HG03097 (cell line): ENCODE measurements at regions not wholly inside any gene's neighbourhood (a gene's known extent, or its start where the extent isn't known, plus 50 kb on each side); places are given as distances from the start of the nearest gene placed in this dataset.
"Not testable (repeated sequence)": the region's sequence is repeated elsewhere in the genome, so short reads cannot be mapped to it uniquely, and the experiment has no call there.

Source experiments
- ATAC-seq: cut with Tn5 transposase; IDR thresholded peaks from one replicate; pipeline ENCODE4 v1.9.1; 2021; ENCODE audit not compliant: unreplicated experiment, low FRiP score

- ATAC-seq, result peak; percentile 58
Measured at GRCh38 chr3:27632431-27633223, 89.5 kb downstream of the EOMES start.

GRCh38 chr3:27630885-27631284 lies 91.2 kb downstream of the EOMES start:
- no peak for ATAC-seq

- no peak for ATAC-seq
Measured at GRCh38 chr3:27629366-27629765, 92.8 kb downstream of the EOMES start.

GRCh38 chr3:27628026-27628750 lies 93.9 kb downstream of the EOMES start:
- no peak for ATAC-seq

- ATAC-seq, result no peak
Measured at GRCh38 chr3:27626596-27627118, 95.5 kb downstream of the EOMES start.

GRCh38 chr3:27625864-27626263 lies 96.3 kb downstream of the EOMES start:
- ATAC-seq, result no peak

GRCh38 chr3:27623085-27623753 lies 98.9 kb downstream of the EOMES start:
- ATAC-seq, result no peak

GRCh38 chr3:27617552-27617951 lies 104.6 kb downstream of the EOMES start:
- no peak for ATAC-seq

- ATAC-seq, result no peak
Measured at GRCh38 chr3:27616031-27616430, 106.1 kb downstream of the EOMES start.

- no peak for ATAC-seq
Measured at GRCh38 chr3:27615555-27615954, 106.6 kb downstream of the EOMES start.

GRCh38 chr3:27614592-27614991 lies 107.5 kb downstream of the EOMES start:
- ATAC-seq, result no peak

GRCh38 chr3:27613846-27614500 lies 108.2 kb downstream of the EOMES start:
- ATAC-seq, result no peak

GRCh38 chr3:27610800-27611525 lies 111.2 kb downstream of the EOMES start:
- ATAC-seq, result no peak

GRCh38 chr3:27607370-27607769 lies 114.8 kb downstream of the EOMES start:
- no peak for ATAC-seq

- ATAC-seq, result no peak
Measured at GRCh38 chr3:27606537-27606936, 115.6 kb downstream of the EOMES start.

GRCh38 chr3:27601311-27601710 lies 117.1 kb upstream of the SLC4A7 start:
- ATAC-seq, result not testable (repeated sequence)

- not testable (repeated sequence) for ATAC-seq
Measured at GRCh38 chr3:27599741-27600140, 115.6 kb upstream of the SLC4A7 start.

- no peak for ATAC-seq
Measured at GRCh38 chr3:27596921-27597320, 112.7 kb upstream of the SLC4A7 start.

- ATAC-seq, result peak; percentile 59
Measured at GRCh38 chr3:27596334-27596841, 112.2 kb upstream of the SLC4A7 start.
